HepG2 (cell line): ENCODE measurements at regions not wholly inside any gene's neighbourhood (a gene's known extent, or its start where the extent isn't known, plus 50 kb on each side); places are given as distances from the start of the nearest gene placed in this dataset.

Experiments used
- CREM ChIP-seq, 2 experiments: sonication (generic) in 1 of 2; formaldehyde crosslinking in 1 of 2; IDR thresholded peaks; 2 replicates each; pipeline versions ENCODE4 v1.4.0 to v1.6.1; 2016 to 2020; ENCODE audit warnings: antibody characterized with exemption in 1 of 2, mild to moderate bottlenecking in 1 of 2, missing genetic modification reagents in 1 of 2
- TRIM24 ChIP-seq: sonication (generic); formaldehyde crosslinking; IDR thresholded peaks from 2 replicates; pipeline ENCODE4 v1.8.0; 2022; ENCODE audit warnings: mild to moderate bottlenecking, missing genetic modification reagents
- ZC3H4 ChIP-seq: sonication (generic); formaldehyde crosslinking; IDR thresholded peaks from 2 replicates; pipeline ENCODE4 v1.4.0; 2020; ENCODE audit warnings: missing genetic modification reagents, borderline replicate concordance
- ZNF331 ChIP-seq: sonication (generic); formaldehyde crosslinking; IDR thresholded peaks from 2 replicates; pipeline ENCODE4 v1.4.0; 2020; ENCODE audit warnings: missing genetic modification reagents
- TF ChIP-seq, protein P1 (sequence below): sonication (generic); formaldehyde crosslinking; IDR thresholded peaks from 2 replicates; pipeline ENCODE4 v1.5.0; 2020; ENCODE audit warnings: mild to moderate bottlenecking, missing genetic modification reagents, moderate library complexity
- TF ChIP-seq, protein P2 (sequence below): sonication (generic); formaldehyde crosslinking; IDR thresholded peaks from 2 replicates; pipeline ENCODE4 v1.5.0; 2020; ENCODE audit warnings: mild to moderate bottlenecking, missing genetic modification reagents

DNA sequence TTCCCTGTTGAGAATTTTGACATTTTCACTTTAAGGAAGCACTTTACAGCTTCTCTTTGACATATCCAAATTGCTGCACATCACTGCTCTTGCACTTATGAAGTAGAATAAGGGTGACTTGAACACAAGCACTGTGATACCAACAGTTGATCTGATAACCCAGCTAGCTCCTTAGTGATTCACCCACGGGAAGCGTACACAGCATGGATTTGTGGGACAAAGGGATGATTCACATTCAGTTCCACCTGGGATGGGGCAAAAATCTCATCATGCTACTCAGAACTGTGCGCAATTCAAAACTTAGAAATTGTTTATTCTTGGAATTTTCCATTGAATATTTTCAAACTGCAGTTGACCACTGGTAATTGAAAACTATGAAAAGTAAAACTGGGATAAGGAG, 1565.5 kb upstream of the CDH9 start:
- TF ChIP-seq, protein P1, sequence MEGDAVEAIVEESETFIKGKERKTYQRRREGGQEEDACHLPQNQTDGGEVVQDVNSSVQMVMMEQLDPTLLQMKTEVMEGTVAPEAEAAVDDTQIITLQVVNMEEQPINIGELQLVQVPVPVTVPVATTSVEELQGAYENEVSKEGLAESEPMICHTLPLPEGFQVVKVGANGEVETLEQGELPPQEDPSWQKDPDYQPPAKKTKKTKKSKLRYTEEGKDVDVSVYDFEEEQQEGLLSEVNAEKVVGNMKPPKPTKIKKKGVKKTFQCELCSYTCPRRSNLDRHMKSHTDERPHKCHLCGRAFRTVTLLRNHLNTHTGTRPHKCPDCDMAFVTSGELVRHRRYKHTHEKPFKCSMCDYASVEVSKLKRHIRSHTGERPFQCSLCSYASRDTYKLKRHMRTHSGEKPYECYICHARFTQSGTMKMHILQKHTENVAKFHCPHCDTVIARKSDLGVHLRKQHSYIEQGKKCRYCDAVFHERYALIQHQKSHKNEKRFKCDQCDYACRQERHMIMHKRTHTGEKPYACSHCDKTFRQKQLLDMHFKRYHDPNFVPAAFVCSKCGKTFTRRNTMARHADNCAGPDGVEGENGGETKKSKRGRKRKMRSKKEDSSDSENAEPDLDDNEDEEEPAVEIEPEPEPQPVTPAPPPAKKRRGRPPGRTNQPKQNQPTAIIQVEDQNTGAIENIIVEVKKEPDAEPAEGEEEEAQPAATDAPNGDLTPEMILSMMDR (CRISPR knock-in tag) = no peak
- TF ChIP-seq, protein P2, sequence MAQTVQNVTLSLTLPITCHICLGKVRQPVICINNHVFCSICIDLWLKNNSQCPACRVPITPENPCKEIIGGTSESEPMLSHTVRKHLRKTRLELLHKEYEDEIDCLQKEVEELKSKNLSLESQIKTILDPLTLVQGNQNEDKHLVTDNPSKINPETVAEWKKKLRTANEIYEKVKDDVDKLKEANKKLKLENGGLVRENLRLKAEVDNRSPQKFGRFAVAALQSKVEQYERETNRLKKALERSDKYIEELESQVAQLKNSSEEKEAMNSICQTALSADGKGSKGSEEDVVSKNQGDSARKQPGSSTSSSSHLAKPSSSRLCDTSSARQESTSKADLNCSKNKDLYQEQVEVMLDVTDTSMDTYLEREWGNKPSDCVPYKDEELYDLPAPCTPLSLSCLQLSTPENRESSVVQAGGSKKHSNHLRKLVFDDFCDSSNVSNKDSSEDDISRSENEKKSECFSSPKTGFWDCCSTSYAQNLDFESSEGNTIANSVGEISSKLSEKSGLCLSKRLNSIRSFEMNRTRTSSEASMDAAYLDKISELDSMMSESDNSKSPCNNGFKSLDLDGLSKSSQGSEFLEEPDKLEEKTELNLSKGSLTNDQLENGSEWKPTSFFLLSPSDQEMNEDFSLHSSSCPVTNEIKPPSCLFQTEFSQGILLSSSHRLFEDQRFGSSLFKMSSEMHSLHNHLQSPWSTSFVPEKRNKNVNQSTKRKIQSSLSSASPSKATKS (CRISPR knock-in tag) = no peak
- no peak for TF ChIP-seq ZNF331 (CRISPR knock-in tag)
- TF ChIP-seq CREM (IDR thresholded peaks at IDR 0.05) = no peak
- no peak for TF ChIP-seq CREM (CRISPR knock-in tag; IDR thresholded peaks at IDR 0.05)
- no peak for TF ChIP-seq ZC3H4
- TF ChIP-seq TRIM24 (CRISPR knock-in tag) = no peak
